ENCODE measurements at regions not wholly inside any gene's neighbourhood (a gene's known extent, or its start where the extent isn't known, plus 50 kb on each side); places are given as distances from the start of the nearest gene placed in this dataset.

- TF ChIP-seq CTCF (IDR thresholded peaks at IDR 0.05; ENCODE audit: low read depth, low read length, poor library complexity, severe bottlenecking) (no peak), EZH2phosphoT487 (IDR thresholded peaks at IDR 0.05; ENCODE audit: borderline replicate concordance, low read length) (no peak)
These were observed 143.4 kb upstream of the MYLIP start for GRCh38 chr6:15985379-15985959.

Data from DOHH2 (cell line).